Suppressor macrophage treated with lipopolysaccharide for 1 hour (primary cell): ENCODE measurements at regions not wholly inside any gene's neighbourhood (a gene's known extent, or its start where the extent isn't known, plus 50 kb on each side); places are given as distances from the start of the nearest gene placed in this dataset.
"Not testable (repeated sequence)": the region's sequence is repeated elsewhere in the genome, so short reads cannot be mapped to it uniquely, and the experiment has no call there.

Experiments used
- DNase-seq, 3 donors: peaks; one replicate each; pipeline ENCODE4 v3.0.0-alpha.2; 2020 to 2022

DNA sequence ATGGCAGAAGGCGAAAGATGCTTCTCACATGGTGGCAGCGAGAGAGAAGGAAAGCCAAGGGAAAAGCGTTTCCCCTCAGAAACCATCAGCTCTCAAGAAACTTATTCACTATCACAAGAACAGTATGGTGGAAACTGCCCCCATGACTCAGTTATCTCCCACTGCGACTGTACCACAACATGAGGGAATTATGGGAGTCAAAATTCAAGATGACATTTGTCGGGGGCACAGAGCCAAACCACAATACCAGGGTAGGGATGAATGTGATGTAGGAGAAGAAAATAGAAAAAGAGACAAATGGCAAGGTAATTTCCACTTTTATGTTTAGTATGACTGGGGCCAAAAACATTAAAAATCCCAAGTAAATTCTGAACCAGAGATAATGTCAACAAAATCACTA is 216.8 kb downstream of the TRIM36 start:
- peak in 1 of 3 donors; percentile 20 for DNase-seq

DNA sequence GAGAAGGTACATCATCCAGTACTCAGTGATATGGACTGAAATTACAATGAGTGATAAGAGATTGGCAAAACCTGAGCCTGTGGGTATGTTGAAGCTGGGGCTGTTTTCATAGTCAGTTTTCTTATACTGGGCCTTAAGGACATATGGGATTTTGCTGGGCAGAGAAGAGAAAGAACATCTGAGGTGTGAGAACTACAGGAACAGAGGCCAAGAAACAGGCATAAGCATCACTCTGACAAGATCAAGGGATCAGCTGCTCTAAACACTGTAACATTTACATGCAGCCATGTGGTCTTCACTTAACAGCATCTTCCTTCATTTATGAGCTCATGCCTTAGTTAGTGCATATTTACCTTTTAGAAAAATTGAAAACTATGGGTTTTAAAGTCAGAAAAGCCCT is 220.0 kb downstream of the TRIM36 start:
- no peak for DNase-seq

DNA sequence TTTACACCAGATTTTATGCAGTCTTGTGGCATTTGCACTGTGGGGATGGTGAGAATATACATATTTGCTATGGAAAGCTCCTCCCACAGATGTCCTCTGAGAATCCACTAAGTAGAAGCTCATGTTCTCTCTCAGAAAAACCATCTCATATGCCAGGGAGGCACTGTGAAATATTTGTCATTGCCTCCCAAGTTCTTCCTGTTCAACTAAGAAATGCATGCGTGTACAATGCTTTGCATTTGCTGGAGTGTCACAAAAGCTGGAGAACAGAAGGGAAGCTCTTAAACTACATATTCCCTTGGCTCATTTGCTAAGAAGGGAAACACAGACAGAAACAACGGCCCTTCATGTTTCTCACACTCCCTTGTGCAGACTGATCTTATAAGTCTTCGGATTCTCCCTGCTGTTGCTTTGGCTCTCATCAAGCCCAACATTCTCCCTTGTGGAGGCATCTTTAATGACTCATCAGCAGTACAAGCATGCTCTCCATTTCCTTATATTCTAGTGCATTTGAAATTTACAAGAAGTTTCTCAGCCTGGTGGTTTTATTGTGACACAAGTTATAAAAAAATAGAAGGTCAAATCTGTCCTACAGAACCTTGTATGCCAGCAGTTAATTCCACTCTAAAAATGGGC is 220.6 kb downstream of the TRIM36 start:
- no peak for DNase-seq

DNA sequence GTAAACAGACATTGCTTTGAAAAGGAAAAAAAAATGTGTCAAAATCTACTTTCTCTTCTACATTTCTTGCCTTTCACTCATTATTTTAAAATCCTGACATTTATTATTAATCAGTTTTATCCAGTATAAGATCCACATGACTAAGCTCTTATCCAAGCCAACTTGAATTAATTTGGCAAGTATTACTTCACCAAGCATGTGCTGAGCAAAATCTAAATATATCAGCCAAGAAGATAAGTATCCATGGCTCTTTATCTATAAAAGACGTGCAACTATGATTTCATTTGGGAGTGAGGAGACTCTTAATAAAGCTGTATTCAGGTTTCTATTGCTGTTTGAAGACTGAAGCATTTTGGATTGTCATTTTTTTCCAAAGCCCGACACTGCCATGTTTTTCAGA is 221.3 kb downstream of the TRIM36 start:
- DNase-seq: no peak

DNA sequence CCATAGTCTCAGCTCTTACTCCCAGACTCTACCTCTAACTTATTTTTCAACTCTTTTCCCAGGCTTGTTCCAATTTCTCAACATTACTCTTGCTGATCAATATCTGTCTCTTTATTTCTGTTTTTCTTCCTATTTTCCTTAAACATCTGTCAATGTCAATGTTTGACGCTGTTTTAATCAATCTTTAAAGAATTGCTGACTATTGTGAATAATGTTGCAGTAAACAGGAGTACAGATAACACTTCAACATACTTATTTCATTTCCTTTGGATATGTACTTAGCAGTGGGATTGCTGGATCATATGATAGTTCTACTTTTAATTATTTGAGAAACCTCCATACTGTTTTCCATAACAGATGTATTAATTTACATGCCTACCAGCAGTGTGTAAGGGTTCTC is 229.0 kb downstream of the TRIM36 start:
- DNase-seq: no peak

DNA sequence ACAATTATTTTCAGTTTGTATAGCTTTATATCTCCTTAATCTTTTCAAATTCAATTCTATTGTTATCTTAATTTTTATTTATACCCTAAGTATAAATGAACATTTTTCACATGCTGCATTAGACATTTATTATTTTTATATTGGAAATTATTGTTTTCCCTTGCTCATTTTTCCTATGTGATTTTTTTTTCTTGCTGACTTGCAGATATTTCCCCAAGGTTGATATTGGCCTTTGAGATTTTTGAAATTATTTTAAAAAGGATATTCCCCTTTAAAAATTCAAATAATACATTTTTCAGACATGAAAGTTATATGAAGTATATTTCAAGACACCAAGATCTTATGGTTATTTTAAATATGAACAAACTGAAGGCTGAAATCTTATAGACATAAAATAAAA is 234.2 kb downstream of the TRIM36 start:
- DNase-seq: no peak

DNA sequence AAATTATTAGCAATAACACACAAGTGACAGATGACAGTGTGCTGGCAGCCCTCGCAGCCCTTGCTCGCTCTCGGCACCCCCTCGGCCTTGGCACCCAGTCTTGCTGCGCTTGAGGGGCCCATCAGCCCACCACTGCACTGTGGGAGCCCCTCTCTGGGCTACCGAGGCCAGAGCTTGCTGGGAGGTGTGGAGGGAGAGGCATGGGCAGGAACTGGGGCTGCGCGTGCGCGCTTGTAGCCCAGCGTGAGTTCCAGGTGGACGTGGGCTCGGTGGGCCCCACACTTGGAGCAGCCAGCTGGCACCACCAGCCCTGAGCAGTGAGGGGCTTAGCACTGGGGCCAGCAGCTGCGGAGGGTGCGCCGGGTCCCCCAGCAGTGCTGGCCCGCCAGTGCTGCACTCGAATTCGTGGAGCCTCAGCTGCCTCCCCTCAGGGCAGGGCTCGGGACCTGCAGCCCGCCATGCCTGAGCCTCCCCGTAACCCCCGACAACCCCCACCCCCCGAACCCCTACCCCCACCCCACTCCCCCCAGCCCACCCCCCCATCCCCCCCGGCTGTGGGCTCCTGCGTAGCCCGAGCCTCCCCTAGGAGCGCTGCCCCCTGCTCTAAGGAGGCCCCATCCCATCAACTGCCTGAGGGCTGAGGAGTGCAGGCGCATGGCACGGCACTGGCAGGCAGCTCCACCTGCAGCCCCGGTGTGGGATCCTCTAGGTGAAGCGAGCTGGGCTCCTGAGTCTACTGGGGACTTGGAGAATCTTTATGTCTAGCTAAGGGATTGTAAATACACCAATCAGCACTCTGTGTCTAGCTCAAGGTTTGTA is 240.9 kb downstream of the TRIM36 start:
- DNase-seq: no peak

DNA sequence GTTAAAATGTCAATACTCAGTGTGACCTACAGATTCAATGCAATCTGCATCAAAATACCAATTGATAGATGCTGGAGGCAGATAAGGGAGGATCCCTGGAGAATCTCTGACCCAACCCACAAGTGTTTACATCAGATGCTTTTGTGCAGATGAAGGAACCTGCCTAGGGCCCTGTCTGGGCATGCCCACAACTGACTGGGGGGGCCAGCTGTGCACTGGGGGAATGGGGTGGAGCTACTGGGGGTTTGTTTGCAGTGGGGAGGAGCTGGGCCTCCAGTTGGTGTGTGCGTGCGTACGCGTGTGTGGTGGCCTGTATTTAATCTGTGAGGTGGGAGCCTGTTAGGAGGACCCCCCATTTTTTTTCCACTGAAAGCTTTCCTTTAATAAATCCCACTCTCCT is 244.9 kb downstream of the TRIM36 start:
- DNase-seq: no peak

DNA sequence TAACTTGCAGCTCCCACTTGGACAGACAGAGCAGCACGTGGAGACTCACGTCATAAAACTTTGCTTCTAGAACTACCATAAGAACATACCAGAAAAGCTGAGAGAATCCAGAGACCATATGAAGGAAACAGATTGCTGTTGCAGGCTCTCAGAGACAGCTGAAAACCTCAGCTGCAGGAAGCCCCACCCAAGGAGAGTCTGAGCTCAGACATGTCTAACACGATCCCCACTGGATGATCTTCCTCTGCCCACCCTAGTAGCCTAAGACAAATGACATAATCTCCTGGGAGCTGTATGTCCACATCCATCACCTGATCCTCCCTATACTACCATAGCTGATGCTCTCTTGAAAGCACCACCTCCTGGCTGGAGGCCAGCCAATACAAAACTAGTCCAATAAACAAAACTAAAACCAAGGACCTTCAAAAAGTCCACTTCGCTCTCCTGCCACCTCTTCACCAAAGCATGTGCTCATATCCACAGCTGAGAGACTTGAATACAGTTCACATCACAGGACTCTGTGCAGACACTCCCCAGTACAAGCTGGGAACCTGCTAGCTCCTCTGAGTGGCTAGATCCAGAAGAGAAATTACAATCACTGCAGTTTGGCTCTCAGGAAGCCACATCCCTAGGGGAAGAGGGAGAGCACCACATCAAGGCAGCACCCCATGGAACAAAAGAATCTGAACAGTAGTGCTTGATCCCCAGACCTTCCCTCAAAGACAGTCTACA is 257.4 kb downstream of the TRIM36 start:
- no peak for DNase-seq

DNA sequence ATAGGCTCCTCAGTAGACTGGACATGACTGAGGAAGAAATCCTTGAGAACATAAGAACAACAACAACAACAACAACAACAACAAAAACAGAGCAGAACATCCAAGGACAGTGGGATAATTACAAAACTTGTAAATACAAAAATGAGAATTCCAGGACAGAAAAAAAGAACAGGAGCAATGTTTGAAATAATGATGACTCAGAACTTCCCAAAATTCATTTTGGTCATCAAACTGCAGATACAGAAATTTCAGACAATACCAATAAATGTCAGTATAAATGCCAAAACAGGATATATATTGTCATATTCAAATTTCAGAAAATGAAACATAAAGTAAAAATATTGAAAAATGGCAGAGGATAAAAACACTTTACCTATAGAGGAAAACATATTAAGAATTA is 259.0 kb downstream of the TRIM36 start:
- no peak for DNase-seq

DNA sequence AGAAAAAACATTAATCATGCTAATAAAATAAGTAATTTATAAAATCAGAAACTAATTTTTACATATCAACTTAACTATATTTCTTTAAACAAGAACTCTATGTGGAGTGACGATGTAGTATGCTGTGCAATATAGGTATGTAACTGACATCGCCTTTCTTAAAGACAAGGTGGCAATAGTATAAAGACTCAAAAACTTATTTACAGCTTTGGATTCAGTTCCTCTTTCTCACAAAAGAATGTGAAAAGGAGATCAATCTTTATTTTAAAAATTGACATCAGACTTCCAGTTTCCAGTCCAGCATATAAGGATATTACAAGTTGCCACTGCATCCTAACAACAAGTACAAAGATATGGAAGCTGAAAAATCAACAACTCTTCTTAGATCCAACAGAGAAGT is 260.3 kb downstream of the TRIM36 start:
- DNase-seq: no peak

DNA sequence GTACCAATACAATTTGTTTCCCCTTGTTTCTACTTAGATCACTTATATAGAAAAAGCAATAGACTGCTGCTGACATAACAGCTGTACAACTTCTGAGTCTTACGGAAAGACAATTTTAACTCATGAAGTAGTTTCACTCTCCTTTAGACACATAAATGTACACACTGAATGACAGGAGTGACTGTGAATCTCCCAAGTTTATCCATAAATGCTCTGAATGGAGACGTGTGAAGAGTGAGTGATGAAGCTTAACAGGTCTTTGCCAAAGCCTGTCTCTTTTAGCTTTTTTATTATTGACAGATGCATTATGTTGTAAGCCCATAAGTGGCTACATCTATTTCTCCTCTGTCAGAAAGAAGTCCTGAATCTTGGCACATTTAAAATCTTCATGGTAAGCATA is 265.9 kb downstream of the TRIM36 start:
- DNase-seq: no peak

DNA sequence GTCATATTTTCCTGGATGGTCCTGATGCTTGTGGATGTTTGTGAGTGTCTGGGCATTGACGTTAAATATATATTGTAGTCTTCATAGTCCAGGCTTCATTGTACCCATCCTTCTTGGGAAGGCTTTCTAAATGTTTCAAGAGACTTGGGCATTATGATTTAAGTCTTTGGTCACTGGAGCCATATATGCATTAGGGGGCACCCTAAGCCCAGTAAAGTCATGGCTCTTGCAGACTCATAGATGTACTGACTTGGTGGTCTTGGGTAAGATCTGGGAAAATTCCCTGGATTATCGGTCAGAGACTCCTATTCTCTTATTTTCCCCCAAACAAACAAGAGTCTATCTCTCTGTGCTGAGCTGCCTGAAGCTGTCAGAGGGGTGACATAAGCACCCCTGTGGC is 271.1 kb downstream of the TRIM36 start:
- DNase-seq: no peak

DNA sequence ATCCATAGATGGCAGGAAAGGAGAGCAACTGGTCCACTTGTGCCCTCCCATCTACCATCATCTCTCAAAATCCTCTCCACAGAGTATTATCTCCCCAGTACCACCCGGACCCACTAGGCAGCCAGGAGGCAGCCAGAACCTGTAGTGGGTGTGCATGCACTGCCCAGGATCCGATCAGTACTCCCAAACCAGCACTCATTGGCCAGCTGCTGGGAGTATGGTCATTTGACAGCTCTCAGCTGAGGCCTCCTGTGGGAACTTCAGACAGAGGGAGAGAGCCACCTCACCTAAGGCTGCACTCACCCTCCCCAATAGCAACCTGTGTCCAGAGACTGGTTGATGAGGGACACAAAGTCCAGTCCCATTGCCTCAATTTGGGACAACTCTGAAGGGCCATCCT is 286.0 kb downstream of the TRIM36 start:
- no peak for DNase-seq

DNA sequence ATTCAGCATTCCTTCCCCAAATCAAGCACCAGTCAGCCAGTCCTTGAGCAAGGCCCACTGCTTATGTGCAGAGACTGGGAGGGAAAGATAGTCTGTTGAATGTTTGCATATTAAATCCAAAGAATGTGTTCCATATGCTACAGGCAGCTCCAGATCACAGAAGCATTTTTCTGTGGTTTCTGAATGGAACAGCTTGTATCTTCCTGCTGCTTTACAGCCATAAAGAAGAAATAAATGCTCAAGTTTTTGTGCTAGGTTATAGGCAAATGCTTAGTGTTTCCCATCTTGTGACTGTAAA is 310.3 kb downstream of the TRIM36 start:
- DNase-seq: no peak

DNA sequence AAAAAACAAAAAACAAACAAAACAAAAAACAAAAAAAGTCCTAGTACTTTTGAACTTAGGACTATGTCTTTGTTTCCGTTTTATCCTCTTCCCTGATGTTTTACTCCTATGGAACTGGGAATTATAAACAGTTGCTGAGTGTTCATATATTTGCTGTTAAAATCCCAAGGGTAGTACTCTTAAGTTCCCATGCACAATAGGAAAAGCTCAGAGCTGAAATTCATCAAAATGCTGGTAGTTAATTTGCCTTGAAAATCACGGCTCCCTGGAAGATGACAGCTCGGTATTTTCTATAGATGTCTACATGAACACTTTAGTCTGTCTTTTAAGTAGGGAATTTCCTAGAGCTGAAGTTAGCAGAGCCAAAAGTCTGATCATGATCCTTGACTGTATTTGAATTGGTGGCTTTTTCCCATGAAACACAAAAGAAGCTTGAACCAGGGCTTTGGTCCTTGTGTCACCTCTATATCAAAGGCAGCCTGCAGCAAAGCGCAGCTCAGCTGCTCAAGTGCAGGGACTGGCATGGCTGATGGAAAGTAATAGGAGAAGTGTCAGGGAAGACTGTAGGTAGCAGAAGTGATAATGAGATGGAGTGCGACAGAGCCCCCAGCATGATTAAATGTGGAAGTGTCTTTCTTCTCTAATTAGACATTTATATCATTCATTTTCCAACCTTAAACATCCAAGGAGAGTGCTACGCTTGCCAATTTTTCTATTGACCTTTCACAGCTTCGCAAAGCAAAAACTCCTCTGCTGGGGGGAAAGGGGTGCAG is 310.9 kb downstream of the TRIM36 start:
- DNase-seq: no peak

DNA sequence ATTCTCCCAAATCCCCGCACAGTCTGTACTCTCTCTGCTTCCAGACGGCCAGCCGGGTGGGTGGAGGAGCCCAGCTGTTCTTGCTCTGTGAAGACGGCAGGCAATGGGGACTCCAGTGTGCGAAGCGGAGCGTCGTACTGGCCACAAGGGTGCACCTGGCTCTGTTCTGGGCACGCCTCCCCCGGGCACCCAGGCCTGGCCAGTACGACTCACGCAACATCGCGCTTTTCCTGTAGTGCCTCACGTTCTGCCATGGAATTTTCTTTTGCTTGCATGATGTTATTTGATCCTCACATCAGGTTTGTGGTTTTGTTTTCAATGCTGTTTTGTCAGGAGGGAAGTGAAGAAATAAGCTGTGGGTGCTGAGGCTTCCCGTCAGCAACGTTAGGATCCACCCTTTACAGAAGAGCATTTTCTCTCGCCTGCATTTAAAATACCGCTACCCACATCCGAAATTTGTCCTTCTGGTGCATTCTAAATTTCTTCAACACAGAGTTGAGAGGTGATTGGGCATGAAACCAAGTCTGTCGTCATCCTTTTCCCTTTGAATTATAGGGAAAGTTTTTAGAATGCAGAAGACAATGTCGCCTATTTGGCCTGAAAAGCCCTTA is 311.7 kb downstream of the TRIM36 start:
- peak; percentile 35 to 52 (median 42) for DNase-seq

DNA sequence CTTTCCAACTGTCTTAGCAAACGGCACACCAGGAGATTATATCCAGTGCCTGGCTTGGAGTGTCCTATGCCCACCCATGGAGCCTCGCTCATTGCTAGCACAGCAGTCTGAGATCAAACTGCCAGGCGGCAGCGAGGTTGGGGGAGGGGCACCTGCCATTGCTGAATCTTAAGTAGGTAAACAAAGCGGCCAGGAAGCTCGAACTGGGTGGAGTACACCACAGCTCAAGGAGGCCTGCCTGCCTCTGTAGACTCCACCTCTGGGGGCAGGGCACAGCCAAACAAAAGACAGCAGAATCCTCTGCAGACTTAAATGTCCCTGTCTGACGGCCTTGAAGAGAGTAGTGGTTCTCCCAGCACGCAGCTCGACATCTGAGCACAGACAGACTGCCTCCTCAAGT is 325.0 kb downstream of the TRIM36 start:
- not testable (repeated sequence) for DNase-seq

DNA sequence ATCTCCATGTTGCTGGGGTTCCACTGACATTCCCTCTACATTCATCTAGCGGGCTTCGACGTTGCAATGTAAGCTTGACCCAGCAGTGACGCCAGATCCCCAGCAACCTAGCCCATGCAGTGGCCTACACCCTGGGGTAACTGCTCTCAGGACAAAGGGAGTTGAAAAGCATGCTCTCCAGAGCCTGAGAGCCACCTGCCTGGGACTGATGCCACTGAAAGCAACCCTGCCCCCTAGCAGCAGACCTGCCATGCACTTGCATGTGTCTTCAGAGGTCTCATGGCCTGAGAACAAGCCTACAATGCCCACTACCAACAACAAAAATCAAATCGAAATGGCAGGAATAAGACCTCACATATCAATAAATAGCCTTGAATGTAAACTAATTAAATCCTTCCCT is 330.3 kb downstream of the TRIM36 start:
- DNase-seq: no peak

DNA sequence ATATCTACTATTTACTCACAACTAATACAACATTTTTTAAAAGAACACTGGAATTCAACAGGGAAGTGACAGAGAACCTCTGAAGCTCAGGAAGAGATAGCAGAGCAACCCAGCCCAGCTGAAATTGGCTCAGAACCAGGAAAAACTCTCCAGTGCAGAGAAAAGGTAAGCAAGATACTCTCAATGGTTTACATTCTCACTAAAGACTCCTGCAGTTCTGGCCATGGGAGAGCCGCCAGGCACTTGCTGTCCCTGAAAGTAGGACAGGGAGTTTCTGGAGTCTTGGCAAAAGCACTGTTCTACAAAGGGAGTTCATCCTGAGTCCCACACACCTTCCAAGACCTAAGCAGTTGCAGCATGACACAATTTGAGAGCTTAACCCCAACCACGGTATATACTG is 330.8 kb downstream of the TRIM36 start:
- no peak for DNase-seq

DNA sequence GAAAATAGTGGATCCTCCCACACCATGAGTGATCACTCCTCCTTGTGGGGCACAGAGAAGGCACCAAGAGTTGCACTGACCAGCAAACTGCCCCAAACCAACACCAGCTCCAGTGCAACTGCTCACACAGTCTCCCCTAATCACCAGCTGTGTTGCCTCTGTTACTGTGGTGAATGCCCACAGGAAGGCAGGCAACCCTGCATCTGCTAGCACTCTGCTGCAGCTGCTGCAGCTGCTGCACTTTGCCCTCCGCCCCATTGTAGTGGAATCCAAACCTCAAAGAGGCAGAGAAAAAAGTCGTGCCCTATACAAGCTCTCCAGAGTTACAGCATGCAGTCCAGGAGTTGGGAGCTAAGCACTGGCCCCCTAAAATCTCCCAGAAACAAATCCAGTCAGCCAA is 339.6 kb downstream of the TRIM36 start:
- DNase-seq: no peak

DNA sequence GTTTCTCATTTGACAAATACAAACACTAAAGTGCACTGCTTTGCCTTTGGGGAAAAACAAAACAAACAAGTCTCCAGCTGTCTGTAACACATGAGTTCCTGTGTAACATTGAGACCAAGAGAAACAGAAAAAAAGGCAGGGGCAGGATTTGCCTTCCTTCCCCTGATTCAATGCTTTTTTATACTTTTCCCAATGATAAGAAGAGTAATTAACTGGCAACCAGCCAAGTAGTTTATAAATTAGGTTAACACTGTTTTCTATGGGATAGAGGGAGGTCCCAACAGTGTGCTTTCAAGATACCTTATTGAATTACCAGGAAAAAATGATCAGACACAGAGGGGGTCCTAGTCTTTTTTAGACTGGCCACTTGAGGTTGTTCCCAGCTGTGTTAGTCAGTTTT is 346.8 kb downstream of the TRIM36 start:
- no peak for DNase-seq

DNA sequence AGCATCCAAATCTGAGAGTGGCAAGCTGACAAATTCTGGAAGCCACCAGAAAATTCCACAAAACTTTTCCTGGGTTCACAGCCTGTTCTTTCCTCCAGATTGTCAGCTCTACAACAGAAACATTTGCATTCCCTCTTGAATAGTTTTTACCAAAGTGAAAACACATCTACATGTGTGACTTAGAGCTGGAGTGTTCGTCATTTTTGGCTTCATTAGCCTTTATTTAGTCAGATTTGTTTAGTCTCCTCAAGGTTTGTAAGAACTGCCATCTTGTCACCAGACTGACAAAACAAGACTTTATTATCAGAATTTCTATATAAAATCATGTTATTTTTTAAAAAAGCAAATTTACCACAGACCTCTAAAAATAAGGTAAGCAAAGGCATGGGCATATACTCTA is 347.3 kb downstream of the TRIM36 start:
- no peak for DNase-seq
